HFFc6 (cell line): ENCODE measurements at regions not wholly inside any gene's neighbourhood (a gene's known extent, or its start where the extent isn't known, plus 50 kb on each side); places are given as distances from the start of the nearest gene placed in this dataset.
"Not testable (repeated sequence)": the region's sequence is repeated elsewhere in the genome, so short reads cannot be mapped to it uniquely, and the experiment has no call there.

ENCODE experiments used
- DNase-seq: peaks from one replicate; pipeline ENCODE4 v3.0.0-alpha.2; 2018
- H3K27ac Mint-ChIP-seq: 2 replicates; pipeline ENCODE4 v1.8.0; 2020; ENCODE audit warnings: mild to moderate bottlenecking, mixed read lengths
- H3K27me3 Mint-ChIP-seq: 2 replicates; pipeline ENCODE4 v1.8.0; 2021; ENCODE audit warnings: mild to moderate bottlenecking, moderate library complexity, mixed read lengths; ENCODE audit not compliant: insufficient read depth
- H3K36me3 Mint-ChIP-seq: 2 replicates; pipeline ENCODE4 v1.8.0; 2021; ENCODE audit warnings: low read depth, mixed read lengths
- H3K4me1 Mint-ChIP-seq: 2 replicates; pipeline ENCODE4 v1.8.0; 2020; ENCODE audit warnings: low read depth, mixed read lengths
- H3K4me3 Mint-ChIP-seq: 2 replicates; pipeline ENCODE4 v1.8.0; 2020; ENCODE audit warnings: mild to moderate bottlenecking, moderate library complexity, mixed read lengths
- H3K9me3 Mint-ChIP-seq: 2 replicates; pipeline ENCODE4 v1.8.0; 2020; ENCODE audit warnings: mild to moderate bottlenecking, mixed read lengths
- CTCF ChIP-seq: fragments of 200-600 bp; sonication (generic); IDR thresholded peaks from 2 replicates; pipeline ENCODE4 v1.5.0; 2021; ENCODE audit warnings: antibody characterized with exemption, mild to moderate bottlenecking

GRCh38 chr2:16057661-16058060, 117.3 kb downstream of the MYCN start:
- Mint-ChIP-seq H3K36me3 (no peaks in the 10 kb centered on the region; the same call in 1 of the 2 replicates), H3K4me1 (no peaks in the 10 kb centered on the region), H3K9me3 (peaks cover 31% of the 10 kb centered on the region), H3K4me3 (no peak overlapping the region), H3K27me3 (peaks cover 3% of the 10 kb centered on the region; the same call in 1 of the 2 replicates), H3K27ac (no peak overlapping the region)
- TF ChIP-seq CTCF: no peak
- no peak for DNase-seq

GRCh38 chr2:16055848-16056580, 115.7 kb downstream of the MYCN start:
- Mint-ChIP-seq H3K27me3 (peaks cover 3% of the 10 kb centered on the region; the same call in 1 of the 2 replicates), H3K4me3 (no peak overlapping the region), H3K9me3 (peaks cover 26% of the 10 kb centered on the region), H3K4me1 (no peaks in the 10 kb centered on the region), H3K36me3 (no peaks in the 10 kb centered on the region; the same call in 1 of the 2 replicates), H3K27ac (no peak overlapping the region)
- no peak for TF ChIP-seq CTCF
- no peak for DNase-seq

- H3K4me1 Mint-ChIP-seq: no peaks in the 10 kb centered on the region
- H3K4me3 Mint-ChIP-seq: no peak overlapping the region
- DNase-seq: no peak
- no peak for TF ChIP-seq CTCF
- peaks cover 3% of the 10 kb centered on the region for H3K27me3 Mint-ChIP-seq
- H3K27ac Mint-ChIP-seq: no peak overlapping the region
- H3K9me3 Mint-ChIP-seq: peaks cover 31% of the 10 kb centered on the region
- H3K36me3 Mint-ChIP-seq: no peaks in the 10 kb centered on the region; the same call in 1 of the 2 replicates
These were observed 113.3 kb downstream of the MYCN start for GRCh38 chr2:16053437-16054257.

GRCh38 chr2:16052571-16053052, 112.3 kb downstream of the MYCN start:
- DNase-seq, H3K4me3 Mint-ChIP-seq, H3K36me3 Mint-ChIP-seq, H3K27ac Mint-ChIP-seq, H3K4me1 Mint-ChIP-seq, H3K27me3 Mint-ChIP-seq: not testable (repeated sequence)
- H3K9me3 Mint-ChIP-seq: peaks cover 31% of the 10 kb centered on the region

- TF ChIP-seq CTCF: no peak
- DNase-seq: no peak
These were observed 111.7 kb downstream of the MYCN start for GRCh38 chr2:16051841-16052564.

More at GRCh38 chr2:16051841-16052564, 111.7 kb downstream of the MYCN start:
- Mint-ChIP-seq H3K4me1 (no peaks in the 10 kb centered on the region), H3K27me3 (peaks cover 3% of the 10 kb centered on the region), H3K9me3 (peaks cover 25% of the 10 kb centered on the region), H3K27ac (no peak overlapping the region), H3K36me3 (no peaks in the 10 kb centered on the region; the same call in 1 of the 2 replicates), H3K4me3 (no peak overlapping the region)
